ENCODE measurements at regions not wholly inside any gene's neighbourhood (a gene's known extent, or its start where the extent isn't known, plus 50 kb on each side); places are given as distances from the start of the nearest gene placed in this dataset.

DNA sequence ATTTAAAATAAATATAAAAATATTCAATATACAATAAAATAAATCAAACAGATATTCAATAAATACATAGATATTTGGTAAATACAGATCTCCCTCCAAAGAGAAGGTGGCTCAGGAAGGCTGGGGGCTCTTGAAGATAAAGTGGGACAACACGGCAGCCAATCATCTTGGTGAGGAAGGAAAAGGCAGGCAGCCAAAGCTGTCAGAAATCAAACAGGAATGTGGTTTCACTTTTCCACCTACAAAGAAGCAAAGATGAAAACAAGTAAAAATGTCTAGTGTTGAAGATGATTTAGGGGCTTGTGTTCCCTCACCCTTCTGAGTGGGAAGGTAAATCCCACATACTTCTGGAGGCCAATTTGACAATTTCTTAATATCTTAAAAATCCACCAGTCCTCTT is 85.7 kb downstream of the B3GNT2 start:
- DNase-seq (ENCODE audit: low read depth) = no peak

DNA sequence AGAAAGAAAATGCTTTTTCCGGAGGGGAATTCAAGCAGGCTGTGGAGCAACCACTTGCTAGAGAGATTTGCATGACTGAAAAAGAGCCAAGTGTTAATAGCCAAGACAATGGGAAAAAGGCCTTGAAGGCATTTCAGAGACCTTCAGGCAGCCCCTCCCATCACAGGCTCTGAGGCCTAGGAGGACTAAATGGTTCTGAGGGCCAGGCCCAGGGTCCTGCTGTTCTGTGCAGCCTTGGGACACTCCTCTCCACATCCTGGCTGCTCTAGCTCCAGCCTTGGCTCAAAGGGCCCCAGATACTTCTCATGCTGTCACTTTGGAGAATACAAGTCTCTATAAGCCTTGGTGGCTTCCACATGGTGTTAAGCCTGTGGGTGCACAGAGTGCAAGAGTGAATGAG is 81.8 kb downstream of the B3GNT2 start:
- no peak for DNase-seq (ENCODE audit: low read depth)

Data from forelimb muscle (tissue), 1 donor.